ENCODE measurements at regions not wholly inside any gene's neighbourhood (a gene's known extent, or its start where the extent isn't known, plus 50 kb on each side); places are given as distances from the start of the nearest gene placed in this dataset.
"Not testable (repeated sequence)": the region's sequence is repeated elsewhere in the genome, so short reads cannot be mapped to it uniquely, and the experiment has no call there.

DNA sequence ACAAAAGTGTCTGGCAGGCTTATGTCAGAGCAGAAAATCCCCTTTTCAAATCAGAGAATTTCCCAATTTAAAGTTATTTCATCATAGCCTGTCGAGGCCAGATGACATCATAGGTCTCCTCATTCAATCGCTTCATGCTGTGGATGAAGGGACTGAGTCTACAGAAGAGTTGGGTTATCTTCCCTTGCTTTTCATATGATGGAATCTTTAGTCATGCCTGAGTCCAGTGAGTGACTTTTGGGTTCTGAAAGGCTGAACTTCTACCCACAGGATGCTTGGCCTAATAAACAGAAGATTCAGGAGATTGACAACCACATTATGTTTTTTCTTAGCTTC lies 357.0 kb upstream of the SPATA31A3 start:
- DNase-seq; ATAC-seq; H3K36me3 ChIP-seq; H3K27ac ChIP-seq; H3K4me1 ChIP-seq; H3K4me3 ChIP-seq; H3K9me3 ChIP-seq; H3K27me3 ChIP-seq; intact Hi-C loops (cut with DNase I): not testable (repeated sequence)
- WGBS (ENCODE audit: insufficient coverage, low coverage, low lambda C conversion rate, missing lambda C conversion rate) = no CpG with 5 or more reads among the region's 2 CpGs

DNA sequence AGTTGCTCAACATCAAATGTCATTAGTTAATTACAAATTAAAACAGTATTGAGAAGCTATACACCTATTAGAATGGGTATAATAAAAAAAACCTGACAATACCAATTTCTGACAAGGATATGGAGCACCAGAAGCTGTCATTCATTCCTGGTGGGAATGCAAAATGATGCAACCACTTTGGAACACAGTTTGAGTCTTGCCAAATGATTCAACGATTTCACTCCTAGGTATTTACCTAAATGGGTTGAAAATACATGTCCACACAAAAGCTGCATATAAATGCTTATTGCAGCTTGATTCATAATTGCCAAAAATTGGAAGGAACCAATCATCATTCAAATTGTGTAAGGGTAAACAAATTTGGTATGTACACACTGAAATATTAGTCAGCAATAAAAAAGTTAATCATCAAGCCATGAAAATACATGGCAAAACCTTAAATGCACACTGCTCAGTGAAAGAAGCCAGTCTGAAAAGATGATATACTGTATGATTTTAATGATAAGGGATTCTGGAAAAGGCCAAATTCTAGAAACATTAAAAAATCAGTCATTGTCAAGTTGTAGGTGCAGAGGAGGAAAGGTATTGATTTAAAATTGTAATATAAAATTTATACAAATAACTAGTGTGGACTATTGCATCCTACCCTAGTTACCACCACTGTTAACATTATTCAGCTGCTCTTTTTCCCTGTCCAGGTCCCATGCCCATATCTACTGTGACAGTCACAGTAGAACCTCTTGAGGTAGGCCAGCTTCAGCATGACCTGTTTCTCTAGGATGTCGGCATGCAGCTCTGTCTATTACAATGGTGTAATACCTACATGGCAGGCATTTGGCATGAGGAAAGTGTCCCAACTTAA lies 356.4 kb upstream of the SPATA31A3 start:
- H3K4me1 ChIP-seq; H3K9me3 ChIP-seq; intact Hi-C loops (cut with DNase I); H3K36me3 ChIP-seq; H3K27me3 ChIP-seq; DNase-seq; H3K4me3 ChIP-seq; H3K27ac ChIP-seq; ATAC-seq: not testable (repeated sequence)
- WGBS (ENCODE audit: insufficient coverage, low coverage, low lambda C conversion rate, missing lambda C conversion rate) = no CpG with 5 or more reads among the region's 2 CpGs

DNA sequence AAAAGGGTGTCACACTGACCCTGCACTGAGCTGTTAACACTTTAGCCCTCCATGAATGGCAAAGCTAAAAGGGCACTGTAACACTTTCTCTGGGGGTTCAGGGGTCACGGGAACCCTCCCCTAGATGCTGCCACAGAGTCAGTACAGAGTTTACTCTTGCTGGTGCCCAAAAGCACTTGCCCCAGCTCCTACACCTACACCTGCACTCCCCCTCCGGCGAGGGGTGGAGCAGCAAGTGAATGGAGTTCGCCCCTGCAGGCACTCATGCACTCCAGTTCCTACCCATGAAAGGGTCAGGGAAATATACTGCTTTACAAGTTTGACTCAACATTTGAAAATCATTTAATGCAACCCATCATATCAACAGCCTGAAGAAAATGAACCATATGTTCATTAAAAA lies 355.7 kb upstream of the SPATA31A3 start:
- intact Hi-C loops (cut with DNase I); H3K27ac ChIP-seq; H3K4me3 ChIP-seq; H3K27me3 ChIP-seq; H3K9me3 ChIP-seq; H3K4me1 ChIP-seq; H3K36me3 ChIP-seq: not testable (repeated sequence)
- ATAC-seq = peak in 2 of 4 donors; percentile 18 to 42
- peak in 1 of 3 donors; percentile 1 for DNase-seq
- no CpG with 5 or more reads among the region's 4 CpGs for WGBS (ENCODE audit: insufficient coverage, low coverage, low lambda C conversion rate, missing lambda C conversion rate)

DNA sequence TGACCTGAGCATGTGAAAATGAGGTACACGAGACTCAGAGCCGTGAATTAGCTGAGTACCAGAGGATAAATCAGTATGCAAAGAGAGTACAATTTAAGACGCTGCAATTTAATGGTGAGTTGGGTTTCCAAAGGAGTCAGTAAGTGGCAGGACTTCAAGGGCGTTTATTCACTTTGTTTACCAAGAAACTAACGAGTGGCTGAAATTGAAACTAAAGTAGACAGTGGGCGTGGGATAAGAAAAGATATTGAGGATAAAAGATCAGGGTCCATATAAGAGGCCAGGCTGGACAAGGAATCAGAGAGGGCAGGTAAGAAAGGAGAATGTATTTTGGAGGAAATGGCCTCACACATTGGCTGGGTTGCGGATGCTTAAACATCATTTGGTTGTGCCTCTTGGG lies 346.9 kb upstream of the SPATA31A3 start:
- no CpG with 5 or more reads among the region's 7 CpGs for WGBS (ENCODE audit: insufficient coverage, low coverage, low lambda C conversion rate, missing lambda C conversion rate)
- intact Hi-C loops (cut with DNase I) = not testable (repeated sequence)

DNA sequence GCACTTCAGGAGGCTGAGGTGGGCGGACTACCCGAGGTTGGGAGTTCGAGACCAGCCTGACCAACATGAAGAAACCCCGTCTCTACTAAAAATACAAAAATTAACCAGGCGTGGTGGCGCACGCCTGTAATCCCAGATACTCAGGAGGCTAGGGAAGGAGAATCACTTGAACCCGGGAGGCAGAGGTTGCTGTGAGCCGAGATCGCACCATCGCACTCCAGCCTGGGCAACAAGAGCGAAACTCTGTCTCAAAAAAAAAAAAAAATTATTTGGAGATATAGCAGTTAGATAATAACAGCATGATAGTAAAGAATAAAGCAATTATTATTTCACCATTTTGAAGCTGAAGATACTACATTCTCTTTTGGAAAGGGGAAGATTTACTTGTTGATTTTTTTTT lies 345.9 kb upstream of the SPATA31A3 start:
- H3K4me1 ChIP-seq; H3K36me3 ChIP-seq; H3K27ac ChIP-seq; H3K27me3 ChIP-seq; H3K9me3 ChIP-seq; H3K4me3 ChIP-seq; ATAC-seq; intact Hi-C loops (cut with DNase I): not testable (repeated sequence)
- WGBS (ENCODE audit: insufficient coverage, low coverage, low lambda C conversion rate, missing lambda C conversion rate) = 86% methylated on average over 4 of the region's 12 CpGs
- DNase-seq = peak; percentile 1 to 29 (median 2)

More for the DNA sequence above, 346.9 kb upstream of the SPATA31A3 start:
- DNase-seq, ATAC-seq, H3K36me3 ChIP-seq, H3K4me3 ChIP-seq, H3K4me1 ChIP-seq, H3K27me3 ChIP-seq, H3K27ac ChIP-seq, H3K9me3 ChIP-seq: not testable (repeated sequence)

DNA sequence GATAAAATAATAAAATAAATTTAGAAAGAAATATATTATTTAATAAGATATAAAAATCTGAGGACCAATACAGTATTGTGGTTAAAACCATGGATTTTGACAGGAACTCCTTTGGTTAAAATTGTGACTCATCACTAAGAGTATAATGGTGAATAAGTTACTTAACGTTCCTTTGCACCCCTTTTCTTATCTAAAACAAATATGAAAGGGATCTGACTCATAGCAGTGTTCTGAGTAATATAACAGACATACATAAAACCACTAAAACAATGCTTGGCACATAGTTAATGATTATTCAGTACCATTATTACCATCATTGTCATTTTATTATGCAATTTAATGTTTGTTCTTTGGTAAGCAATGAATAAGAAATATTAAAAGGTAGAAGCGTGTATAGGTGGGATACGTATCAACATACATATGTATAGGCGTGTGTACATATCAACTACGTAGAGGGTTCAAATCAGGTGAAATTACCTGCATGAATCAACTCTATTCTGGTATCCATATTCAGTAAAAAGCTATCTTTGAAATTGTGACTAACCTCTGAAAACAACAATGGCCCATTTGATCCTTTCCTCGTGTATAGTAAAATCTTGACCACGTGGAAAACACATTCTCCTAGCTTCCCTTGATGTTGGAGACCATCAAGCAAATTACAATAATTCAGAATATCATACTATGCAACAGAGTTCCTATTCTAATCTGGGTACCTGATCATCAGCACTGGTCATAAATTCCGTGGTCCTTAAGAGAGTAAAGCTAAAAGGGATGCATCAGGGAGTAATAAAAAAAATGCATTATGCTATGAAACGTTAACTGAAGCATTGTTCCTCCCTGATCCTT lies 342.6 kb upstream of the SPATA31A3 start:
- DNase-seq; H3K9me3 ChIP-seq; H3K27ac ChIP-seq; H3K4me3 ChIP-seq; H3K36me3 ChIP-seq; intact Hi-C loops (cut with DNase I); H3K4me1 ChIP-seq; H3K27me3 ChIP-seq: not testable (repeated sequence)
- peak in 2 of 4 donors; percentile 25 to 52 for ATAC-seq
- no CpG with 5 or more reads among the region's 9 CpGs for WGBS (ENCODE audit: insufficient coverage, low coverage, low lambda C conversion rate, missing lambda C conversion rate)

DNA sequence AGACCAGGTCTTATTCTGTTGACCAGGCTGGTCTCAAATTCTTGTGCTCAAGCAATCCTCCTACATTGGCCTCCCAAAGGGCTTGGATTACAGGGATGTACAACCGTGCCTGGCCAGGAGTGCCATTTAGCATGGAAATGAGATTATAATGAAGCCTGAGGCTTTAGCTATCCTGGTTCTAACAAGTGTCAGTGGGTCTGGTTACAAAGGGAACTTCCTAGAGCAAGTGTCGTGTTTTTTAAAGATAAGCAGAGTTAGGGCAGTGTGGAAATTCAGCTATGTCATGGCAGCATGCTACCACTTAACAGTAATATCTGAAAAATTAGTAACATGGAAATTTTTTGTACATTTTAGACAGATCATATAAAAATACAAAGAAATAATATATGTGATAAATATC lies 339.3 kb upstream of the SPATA31A3 start:
- H3K9me3 ChIP-seq; ATAC-seq; H3K27me3 ChIP-seq; DNase-seq; H3K4me3 ChIP-seq; H3K27ac ChIP-seq; intact Hi-C loops (cut with DNase I); H3K4me1 ChIP-seq; H3K36me3 ChIP-seq: not testable (repeated sequence)
- WGBS (ENCODE audit: insufficient coverage, low coverage, low lambda C conversion rate, missing lambda C conversion rate) = no CpG with 5 or more reads among the region's 2 CpGs

DNA sequence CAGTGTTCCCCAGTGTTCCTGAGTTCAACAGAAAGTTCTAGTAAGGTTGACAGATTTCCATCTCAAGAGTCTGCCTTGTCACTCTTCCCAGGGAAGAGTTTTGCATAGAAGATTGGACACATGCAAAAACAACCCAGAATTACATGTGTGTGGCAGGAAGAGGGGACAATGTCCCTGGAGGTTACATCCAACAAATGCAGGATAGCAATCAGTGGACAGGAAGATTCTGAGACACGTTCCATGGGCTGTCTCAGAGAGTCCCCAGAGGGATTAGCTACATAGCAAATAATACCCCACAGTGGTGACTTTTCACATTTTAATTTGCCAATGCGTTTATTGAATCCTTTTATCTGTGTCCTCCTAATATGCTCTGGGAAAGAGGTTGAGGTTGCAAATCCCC lies 321.1 kb upstream of the SPATA31A3 start:
- H3K9me3 ChIP-seq; intact Hi-C loops (cut with DNase I); ATAC-seq; H3K4me3 ChIP-seq; H3K27me3 ChIP-seq; H3K4me1 ChIP-seq; DNase-seq; H3K36me3 ChIP-seq; H3K27ac ChIP-seq: not testable (repeated sequence)
- whole genome bisulfite sequencing (ENCODE audit: insufficient coverage, low coverage, low lambda C conversion rate, missing lambda C conversion rate) = no CpG with 5 or more reads among the region's 2 CpGs

DNA sequence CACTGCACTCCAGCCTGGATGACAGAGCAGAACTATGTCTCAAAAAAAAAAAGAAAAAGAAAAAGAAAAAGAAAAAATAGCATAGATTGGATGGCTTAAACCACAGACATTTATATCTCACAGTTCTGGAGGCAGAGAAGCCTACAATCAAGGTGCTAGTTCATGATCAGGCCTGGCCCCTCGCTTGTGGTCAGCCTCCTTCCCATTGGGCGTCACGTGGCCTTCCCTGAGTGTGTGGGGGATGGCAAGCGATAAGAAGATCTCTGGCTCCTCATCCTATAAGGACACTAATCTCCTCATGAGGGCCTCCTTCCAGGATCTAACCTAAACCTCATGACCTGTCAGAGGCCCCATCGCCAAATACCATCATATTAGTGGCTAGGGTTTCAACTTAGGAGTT lies 320.2 kb upstream of the SPATA31A3 start:
- intact Hi-C loops (cut with DNase I); H3K4me3 ChIP-seq; H3K27ac ChIP-seq; ATAC-seq; H3K4me1 ChIP-seq; H3K36me3 ChIP-seq; DNase-seq; H3K27me3 ChIP-seq; H3K9me3 ChIP-seq: not testable (repeated sequence)
- WGBS (ENCODE audit: insufficient coverage, low coverage, low lambda C conversion rate, missing lambda C conversion rate) = no CpG with 5 or more reads among the region's 5 CpGs

DNA sequence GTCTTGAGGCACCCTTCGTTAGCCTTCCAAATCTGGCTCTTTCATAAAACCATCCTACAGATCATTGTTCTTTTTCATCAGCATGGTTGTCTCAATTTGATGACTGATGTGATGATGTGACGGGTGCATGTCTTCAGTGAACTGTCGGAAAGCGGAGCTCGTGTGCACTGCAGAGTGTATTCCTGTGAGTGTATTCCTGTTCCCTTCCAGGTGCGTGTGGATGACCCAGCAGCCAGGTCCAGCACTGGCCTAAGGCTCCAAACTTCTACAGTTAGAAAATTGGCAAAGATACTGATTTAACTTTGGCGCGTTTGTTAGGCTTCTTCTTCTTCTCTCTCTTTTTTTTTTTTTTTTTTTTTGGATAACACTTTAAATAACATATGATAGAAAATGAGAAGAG lies 314.8 kb upstream of the SPATA31A3 start:
- WGBS (ENCODE audit: insufficient coverage, low coverage, low lambda C conversion rate, missing lambda C conversion rate) = no CpG with 5 or more reads among the region's 8 CpGs
- DNase-seq, H3K36me3 ChIP-seq: not testable (repeated sequence)

DNA sequence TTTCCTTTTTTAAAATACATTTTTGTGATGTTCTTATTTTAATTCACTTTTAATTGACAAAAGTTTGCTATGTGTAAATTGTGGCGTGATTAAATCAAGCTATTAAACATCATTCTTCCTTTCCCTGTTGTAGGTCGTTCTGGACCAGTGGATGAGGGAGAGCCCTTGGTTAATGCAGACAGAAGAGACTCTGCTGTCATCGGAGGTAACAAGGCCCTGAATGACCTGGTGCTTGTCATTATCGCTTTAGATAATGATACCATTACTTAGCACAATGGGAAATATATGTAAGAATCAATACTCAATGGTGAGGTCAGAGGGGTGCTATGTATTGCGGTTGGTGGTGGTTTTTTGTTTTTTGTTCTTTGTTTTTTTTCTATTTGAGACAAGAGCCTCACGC lies 296.4 kb upstream of the SPATA31A3 start:
- ATAC-seq; H3K9me3 ChIP-seq; intact Hi-C loops (cut with DNase I); H3K4me3 ChIP-seq; H3K4me1 ChIP-seq; DNase-seq; H3K36me3 ChIP-seq; H3K27ac ChIP-seq; H3K27me3 ChIP-seq: not testable (repeated sequence)
- WGBS (ENCODE audit: insufficient coverage, low coverage, low lambda C conversion rate, missing lambda C conversion rate) = no CpG with 5 or more reads among the region's 6 CpGs

More for the DNA sequence above, 314.8 kb upstream of the SPATA31A3 start:
- H3K9me3 ChIP-seq; ATAC-seq; H3K4me1 ChIP-seq; intact Hi-C loops (cut with DNase I); H3K27ac ChIP-seq; H3K4me3 ChIP-seq; H3K27me3 ChIP-seq: not testable (repeated sequence)
